Stomach (tissue), 4 donors: ENCODE measurements at regions not wholly inside any gene's neighbourhood (a gene's known extent, or its start where the extent isn't known, plus 50 kb on each side); places are given as distances from the start of the nearest gene placed in this dataset.

ENCODE experiments used
- CTCF ChIP-seq, 7 experiments: fragments of 450-650 bp in 4 of 7; fragments of 200-600 bp in 3 of 7; sonication (generic) in 3 of 7; IDR thresholded peaks; one replicate each; pipeline ENCODE4 v1.5.1; 2016 to 2019; ENCODE audit warnings: antibody characterized with exemption in 7 of 7, control low read depth in 2 of 7, mild to moderate bottlenecking in 1 of 7
- EP300 ChIP-seq: sonication (generic); formaldehyde crosslinking; IDR thresholded peaks from one replicate; pipeline ENCODE4 v1.6.1; 2017; ENCODE audit warnings: antibody characterized with exemption
- POLR2A ChIP-seq, 4 donors: fragments of 450-650 bp; IDR thresholded peaks; one replicate each; pipeline ENCODE4 v1.6.1; 2016; ENCODE audit warnings: antibody characterized with exemption in 4 of 4, control low read depth in 2 of 4, mild to moderate bottlenecking in 1 of 4, moderate library complexity in 1 of 4
- POLR2AphosphoS5 ChIP-seq, 3 donors: sonication (generic); formaldehyde crosslinking; IDR thresholded peaks; one replicate each; pipeline ENCODE4 v1.6.1; 2016; ENCODE audit warnings: antibody characterized with exemption in 3 of 3

- TF ChIP-seq POLR2A (IDR thresholded peaks at IDR 0.05) (no peak), CTCF (IDR thresholded peaks at IDR 0.05) (no peak), EP300 (no peak), POLR2AphosphoS5 (IDR thresholded peaks at IDR 0.05) (no peak)
Measured at GRCh38 chr17:15161395-15161794, 103.7 kb downstream of the PMP22 start.
